GM18502 (cell line): ENCODE measurements at regions not wholly inside any gene's neighbourhood (a gene's known extent, or its start where the extent isn't known, plus 50 kb on each side); places are given as distances from the start of the nearest gene placed in this dataset.
"Not testable (repeated sequence)": the region's sequence is repeated elsewhere in the genome, so short reads cannot be mapped to it uniquely, and the experiment has no call there.

ENCODE experiments used
- ATAC-seq: cut with Tn5 transposase; IDR thresholded peaks from one replicate; pipeline ENCODE4 v1.9.1; 2021; ENCODE audit warnings: mild to moderate bottlenecking; ENCODE audit not compliant: unreplicated experiment, poor library complexity

- no peak for ATAC-seq
These were observed 207.1 kb upstream of the KYNU start for GRCh38 chr2:142670362-142670761.

- no peak for ATAC-seq
These were observed 209.0 kb upstream of the KYNU start for GRCh38 chr2:142668420-142668819.

GRCh38 chr2:142665241-142665640 is 212.2 kb upstream of the KYNU start:
- no peak for ATAC-seq

- no peak for ATAC-seq
These were observed 226.9 kb upstream of the KYNU start for GRCh38 chr2:142650601-142651000.

GRCh38 chr2:142649581-142649980 is 227.9 kb upstream of the KYNU start:
- ATAC-seq: no peak

GRCh38 chr2:142642650-142643049 is 234.8 kb upstream of the KYNU start:
- no peak for ATAC-seq

GRCh38 chr2:142629193-142629592 is 248.3 kb upstream of the KYNU start:
- ATAC-seq: no peak

- ATAC-seq: no peak
These were observed 256.2 kb upstream of the KYNU start for GRCh38 chr2:142621287-142621686.

GRCh38 chr2:142617461-142617860 is 260.0 kb upstream of the KYNU start:
- no peak for ATAC-seq

GRCh38 chr2:142615876-142616275 is 261.6 kb upstream of the KYNU start:
- ATAC-seq: no peak

GRCh38 chr2:142613193-142613592 is 264.3 kb upstream of the KYNU start:
- not testable (repeated sequence) for ATAC-seq

GRCh38 chr2:142605421-142605820 is 272.0 kb upstream of the KYNU start:
- no peak for ATAC-seq

- no peak for ATAC-seq
These were observed 273.7 kb upstream of the KYNU start for GRCh38 chr2:142603759-142604158.

GRCh38 chr2:142602418-142602989 is 275.0 kb upstream of the KYNU start:
- ATAC-seq: no peak

GRCh38 chr2:142601794-142602193 is 275.7 kb upstream of the KYNU start:
- no peak for ATAC-seq

- no peak for ATAC-seq
These were observed 278.0 kb upstream of the KYNU start for GRCh38 chr2:142599504-142599903.

- ATAC-seq: no peak
These were observed 278.6 kb upstream of the KYNU start for GRCh38 chr2:142598846-142599245.

GRCh38 chr2:142596334-142597088 is 281.0 kb upstream of the KYNU start:
- no peak for ATAC-seq

- ATAC-seq: no peak
These were observed 282.5 kb upstream of the KYNU start for GRCh38 chr2:142594935-142595334.

GRCh38 chr2:142592171-142592570 is 285.3 kb upstream of the KYNU start:
- ATAC-seq: no peak

- ATAC-seq: no peak
These were observed 286.0 kb upstream of the KYNU start for GRCh38 chr2:142591420-142591819.

- ATAC-seq: no peak
These were observed 289.2 kb upstream of the KYNU start for GRCh38 chr2:142588269-142588668.
